ENCODE measurements at regions not wholly inside any gene's neighbourhood (a gene's known extent, or its start where the extent isn't known, plus 50 kb on each side); places are given as distances from the start of the nearest gene placed in this dataset.

GRCh38 chr11:101723371-101723770 is 139.6 kb upstream of the TRPC6 start:
- no peak for TF ChIP-seq CTCF (conservative IDR thresholded peaks at IDR 0.05; ENCODE audit: low read depth, low read length)
- no peak for TF ChIP-seq MXI1 (IDR thresholded peaks at IDR 0.05; ENCODE audit: borderline replicate concordance, low read depth, low read length)
- TF ChIP-seq POLR2A (IDR thresholded peaks at IDR 0.05; ENCODE audit: low read depth, low read length) = no peak
- TF ChIP-seq RAD21 (IDR thresholded peaks at IDR 0.05; ENCODE audit: low read length) = no peak

Measured in IMR-90 (cell line).